ENCODE measurements at regions not wholly inside any gene's neighbourhood (a gene's known extent, or its start where the extent isn't known, plus 50 kb on each side); places are given as distances from the start of the nearest gene placed in this dataset.

GRCh38 chr14:71372411-71372838 lies 465.2 kb downstream of the PCNX1 start:
- H3K27ac ChIP-seq (ENCODE audit: low read depth in 1 of 2, low read length in 2 of 2), result no peak overlapping the region
- ATAC-seq (ENCODE audit: poor library complexity) (no peak), DNase-seq (peak in 1 of 14 experiments; percentile 8)
- POLR2A ChIA-PET, result no interaction called here
- no peak overlapping the region for H3K4me3 Mint-ChIP-seq
- no peaks in the 10 kb centered on the region for H3K4me1 ChIP-seq (ENCODE audit: insufficient read depth, low read length)
- H3K36me3 Mint-ChIP-seq (ENCODE audit: low read depth), result peaks cover 4% of the 10 kb centered on the region
- H3K4me1 Mint-ChIP-seq (ENCODE audit: low read depth), result peaks cover 14% of the 10 kb centered on the region
- TF ChIP-seq CTCF (IDR thresholded peaks at IDR 0.05), result no peak
- no peaks in the 10 kb centered on the region for H3K27me3 Mint-ChIP-seq
- no peaks in the 10 kb centered on the region for H3K9me3 Mint-ChIP-seq
- peaks cover 0 to 7% of the 10 kb centered on the region in 2 experiments for H3K9me3 ChIP-seq (ENCODE audit: control insufficient read depth in 1 of 2, insufficient read depth in 1 of 2, low read length in 2 of 2)
- H3K4me3 ChIP-seq (ENCODE audit: low read length), result no peak overlapping the region
- no peak overlapping the region for H3K27ac Mint-ChIP-seq
- CTCF ChIA-PET, result no interaction called here
- intact Hi-C loops (cut with DNase I, micrococcal nuclease), result no loop called here
- no peaks in the 10 kb centered on the region for H3K36me3 ChIP-seq (ENCODE audit: insufficient read depth, low read length)
- H3K27me3 ChIP-seq (ENCODE audit: control insufficient read depth in 1 of 2, insufficient read depth in 2 of 2, low read length in 2 of 2), result no peaks in the 10 kb centered on the region

GRCh38 chr14:71373773-71374172 lies 466.5 kb downstream of the PCNX1 start:
- Histone ChIP-seq H3K4me1 (ENCODE audit: insufficient read depth, low read length) (peaks cover 2% of the 10 kb centered on the region), H3K4me3 (ENCODE audit: low read length) (no peak overlapping the region), H3K36me3 (ENCODE audit: insufficient read depth, low read length) (no peaks in the 10 kb centered on the region), H3K27ac (ENCODE audit: low read depth in 1 of 2, low read length in 2 of 2) (no peak overlapping the region), H3K27me3 (ENCODE audit: control insufficient read depth in 1 of 2, insufficient read depth in 2 of 2, low read length in 2 of 2) (no peaks in the 10 kb centered on the region), H3K9me3 (ENCODE audit: control insufficient read depth in 1 of 2, insufficient read depth in 1 of 2, low read length in 2 of 2) (peaks cover 0 to 12% of the 10 kb centered on the region in 2 experiments)
- no peak overlapping the region for H3K27ac Mint-ChIP-seq
- H3K27me3 Mint-ChIP-seq, result no peaks in the 10 kb centered on the region
- no peak for TF ChIP-seq CTCF (IDR thresholded peaks at IDR 0.05)
- no peak overlapping the region for H3K4me3 Mint-ChIP-seq
- H3K36me3 Mint-ChIP-seq (ENCODE audit: low read depth), result peaks cover 11% of the 10 kb centered on the region
- ATAC-seq (ENCODE audit: poor library complexity) (no peak), DNase-seq (no peak)
- peaks cover 26% of the 10 kb centered on the region for H3K4me1 Mint-ChIP-seq (ENCODE audit: low read depth)
- ChIA-PET POLR2A (no interaction called here), CTCF (no interaction called here)
- no peaks in the 10 kb centered on the region for H3K9me3 Mint-ChIP-seq
- intact Hi-C loops (cut with DNase I, micrococcal nuclease), result no loop called here

GRCh38 chr14:71374989-71375388 lies 467.7 kb downstream of the PCNX1 start:
- intact Hi-C loops (cut with DNase I, micrococcal nuclease), result no loop called here
- H3K27ac ChIP-seq (ENCODE audit: low read depth in 1 of 2, low read length in 2 of 2), result no peak overlapping the region
- no peaks in the 10 kb centered on the region for H3K27me3 Mint-ChIP-seq
- DNase-seq, result no peak
- H3K27me3 ChIP-seq (ENCODE audit: control insufficient read depth in 1 of 2, insufficient read depth in 2 of 2, low read length in 2 of 2), result no peaks in the 10 kb centered on the region
- peaks cover 15% of the 10 kb centered on the region for H3K36me3 Mint-ChIP-seq (ENCODE audit: low read depth)
- ChIA-PET CTCF (no interaction called here), POLR2A (no interaction called here)
- peaks cover 2% of the 10 kb centered on the region for H3K4me1 ChIP-seq (ENCODE audit: insufficient read depth, low read length)
- no peaks in the 10 kb centered on the region for H3K36me3 ChIP-seq (ENCODE audit: insufficient read depth, low read length)
- peaks cover 0 to 12% of the 10 kb centered on the region in 2 experiments for H3K9me3 ChIP-seq (ENCODE audit: control insufficient read depth in 1 of 2, insufficient read depth in 1 of 2, low read length in 2 of 2)
- ATAC-seq (ENCODE audit: poor library complexity), result no peak
- TF ChIP-seq CTCF (IDR thresholded peaks at IDR 0.05), result no peak
- peaks cover 29% of the 10 kb centered on the region for H3K4me1 Mint-ChIP-seq (ENCODE audit: low read depth)
- H3K9me3 Mint-ChIP-seq, result no peaks in the 10 kb centered on the region
- H3K27ac Mint-ChIP-seq, result no peak overlapping the region
- H3K4me3 Mint-ChIP-seq, result no peak overlapping the region
- H3K4me3 ChIP-seq (ENCODE audit: low read length), result no peak overlapping the region
